NCI-H524 treated with DMSO at 0.1 percent for 48 hours (cell line): ENCODE measurements at regions not wholly inside any gene's neighbourhood (a gene's known extent, or its start where the extent isn't known, plus 50 kb on each side); places are given as distances from the start of the nearest gene placed in this dataset.
A peak's percentile ranks its signal among the peaks of the same experiment; 100 is the strongest.

Source experiments
- DNase-seq: peaks from one replicate; lab custom pipeline; 2025; lab: John Stamatoyannopoulos, UW

GRCh38 chr6:106918115-106918514 is 56.4 kb downstream of the CD24 start:
- DNase-seq = peak; percentile 75

DNA sequence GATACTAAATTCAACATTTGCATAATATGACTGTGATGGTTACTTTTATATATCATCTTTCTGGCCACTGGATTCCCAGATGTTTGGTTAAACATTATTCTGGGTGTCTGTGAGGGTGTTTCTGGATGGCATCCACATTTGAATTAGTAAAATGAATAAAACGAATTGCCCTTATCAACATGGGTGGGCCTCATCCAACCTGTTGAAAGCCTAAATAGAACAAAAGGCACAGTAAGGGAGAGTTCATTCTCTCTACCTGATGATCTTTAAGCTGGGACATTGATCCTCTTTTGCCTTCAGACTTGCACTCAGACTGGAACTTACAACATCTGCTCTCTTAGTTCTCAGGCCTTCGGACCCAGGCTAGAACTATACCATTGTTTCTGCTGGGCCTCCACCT is 57.6 kb downstream of the CD24 start:
- no peak for DNase-seq

DNA sequence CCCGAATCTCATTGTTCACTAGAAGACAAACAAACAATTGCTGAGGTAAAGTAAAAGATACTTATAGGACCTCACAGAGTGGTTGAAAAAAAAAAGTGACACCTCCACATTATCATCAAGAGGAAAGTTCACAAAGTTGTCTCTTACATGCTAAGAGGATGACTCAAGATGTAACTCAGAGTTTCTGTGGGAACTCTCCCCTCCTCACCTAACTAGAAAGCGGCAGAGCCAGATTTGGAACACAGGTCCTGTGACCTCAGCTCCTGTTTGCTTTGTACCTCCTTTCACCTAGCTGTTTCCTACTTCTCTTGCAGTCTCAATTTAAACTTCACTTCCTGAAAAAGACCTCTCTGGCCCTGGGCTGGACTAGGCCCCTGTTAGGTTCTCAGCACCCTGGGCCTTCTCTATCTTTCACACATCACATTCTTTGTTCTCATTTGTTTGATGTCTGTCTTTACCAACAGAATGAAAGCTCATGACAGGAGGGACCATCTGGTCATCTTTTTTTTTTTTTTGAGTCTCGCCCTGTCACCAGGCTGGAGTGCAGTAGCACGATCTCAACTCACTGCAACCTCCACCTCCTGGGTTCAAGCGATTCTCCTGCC is 60.8 kb downstream of the CD24 start:
- no peak for DNase-seq

GRCh38 chr6:106913111-106913510 is 61.4 kb downstream of the CD24 start:
- no peak for DNase-seq

DNA sequence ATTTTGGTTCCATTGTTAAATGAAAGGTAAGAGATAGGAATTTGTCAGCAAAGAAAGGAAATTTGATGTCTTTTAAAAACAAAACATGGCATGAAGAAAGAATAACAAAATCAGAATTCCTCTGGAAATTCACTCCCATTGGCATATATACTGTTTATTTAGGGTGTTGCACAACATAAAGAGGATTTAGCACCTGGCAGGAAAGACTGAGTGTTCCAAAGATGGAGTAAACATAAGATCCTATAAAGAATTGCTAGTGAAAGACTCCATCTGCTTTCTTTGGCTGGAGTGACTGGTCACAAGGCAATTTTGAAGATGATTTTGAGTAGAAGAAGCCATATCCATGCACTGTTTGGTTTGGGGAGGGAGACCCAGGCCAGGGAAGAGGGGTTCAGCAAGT is 62.4 kb downstream of the CD24 start:
- DNase-seq = no peak

DNA sequence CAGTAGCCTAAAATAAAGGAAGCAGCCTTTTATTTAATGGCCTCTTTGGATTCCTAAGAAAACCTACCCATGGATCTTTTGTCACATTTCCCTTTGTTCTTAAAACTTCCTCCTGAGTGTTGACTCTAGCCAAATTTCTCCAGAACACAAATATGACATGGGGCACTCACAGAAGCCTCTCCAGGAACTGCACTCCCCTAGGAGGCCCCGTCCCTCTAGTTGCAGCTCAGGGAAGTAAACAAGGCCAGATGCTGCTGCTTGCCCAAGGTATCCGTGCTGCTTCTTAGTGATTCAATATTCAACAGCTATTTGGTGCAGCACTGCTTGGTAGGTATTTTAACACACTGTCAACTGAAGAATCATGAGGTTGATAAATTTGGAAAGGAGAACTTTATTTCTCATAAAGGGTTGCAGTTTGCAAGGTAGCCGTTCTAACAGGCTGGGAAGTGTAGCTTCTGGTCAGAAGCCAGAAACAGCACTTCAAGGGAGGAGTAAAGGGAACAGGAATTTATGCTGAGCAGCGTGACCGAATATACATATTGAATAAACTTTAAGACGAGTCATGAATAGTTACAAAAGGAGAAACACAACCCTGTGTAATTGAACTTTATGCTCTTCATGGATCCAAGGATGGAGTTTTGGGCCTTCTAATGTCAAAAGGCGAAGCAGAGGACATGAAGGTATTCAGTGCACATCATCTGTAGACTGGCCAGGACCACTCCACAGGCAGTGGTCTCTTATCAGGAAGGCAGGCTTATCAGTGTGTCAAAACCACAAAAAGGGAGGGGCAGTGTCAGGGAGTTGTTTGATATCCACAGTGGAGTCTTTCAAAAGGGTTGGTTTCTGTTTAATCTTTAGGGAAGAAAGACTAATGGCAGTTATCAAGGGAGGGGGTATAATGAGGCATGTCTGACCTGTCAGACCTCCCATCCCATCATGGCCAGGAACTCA is 63.3 kb downstream of the CD24 start:
- DNase-seq = no peak

DNA sequence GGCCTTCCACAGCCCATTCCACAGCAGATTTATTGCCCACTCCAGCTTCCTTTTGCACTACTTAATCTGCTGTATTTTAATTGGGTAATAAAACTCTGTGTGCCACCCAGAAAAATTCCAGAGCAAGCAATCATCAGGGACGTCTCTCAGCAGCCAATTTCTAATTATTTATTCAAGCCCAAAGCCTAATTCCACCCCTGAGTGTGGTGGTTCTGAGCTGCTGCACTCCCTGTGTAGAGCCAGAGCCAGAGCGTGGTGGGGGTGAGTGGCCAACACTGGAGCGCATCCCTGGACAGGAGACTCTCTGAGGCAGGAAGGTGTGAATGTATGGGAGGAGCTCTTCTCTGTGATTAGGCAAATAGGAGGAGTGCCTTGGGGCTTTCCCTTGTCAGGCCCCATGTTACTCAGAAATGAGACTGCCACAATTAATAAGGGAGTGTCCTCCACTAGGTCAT is 66.1 kb downstream of the CD24 start:
- DNase-seq = no peak

GRCh38 chr6:106907754-106908153 is 66.8 kb downstream of the CD24 start:
- no peak for DNase-seq

GRCh38 chr6:106906232-106906631 is 68.3 kb downstream of the CD24 start:
- DNase-seq = no peak

DNA sequence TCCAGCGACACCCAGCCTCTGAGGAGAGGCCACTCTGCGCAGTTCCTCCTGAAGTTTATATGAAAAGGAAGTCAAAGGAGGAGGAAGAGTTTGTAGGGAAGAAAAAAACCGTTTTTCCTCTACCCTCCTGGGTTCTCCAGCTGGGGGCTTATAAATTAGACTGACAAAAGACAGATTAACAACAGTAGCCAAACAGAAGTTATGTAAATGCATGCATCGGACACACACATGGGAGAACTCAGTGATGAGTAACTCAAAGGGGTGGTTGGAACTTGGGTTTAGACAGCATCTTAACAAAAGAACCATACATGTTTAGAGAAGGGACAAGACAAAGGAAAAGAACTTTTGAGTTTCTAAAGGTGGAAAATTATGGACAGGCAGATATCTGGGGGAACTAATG is 71.2 kb downstream of the CD24 start:
- no peak for DNase-seq

DNA sequence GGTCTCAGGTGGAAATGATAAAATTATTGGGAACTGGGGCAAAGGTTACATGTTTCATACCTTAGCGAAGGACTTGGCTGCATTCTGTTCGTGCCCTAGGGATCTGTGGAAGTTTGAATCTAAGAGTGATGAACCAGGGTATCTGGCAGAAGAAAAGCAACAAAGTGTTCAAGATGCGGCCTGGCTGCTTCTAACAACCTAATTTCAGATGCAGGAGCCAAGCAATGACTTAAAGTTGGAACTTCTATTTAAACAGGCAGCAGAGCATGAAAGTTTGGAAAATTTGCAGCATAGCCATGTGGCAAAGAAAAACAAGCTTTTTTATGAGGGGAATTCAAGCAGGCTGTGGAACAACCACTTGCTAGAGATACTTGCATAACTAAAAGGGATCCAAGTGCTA is 73.5 kb downstream of the CD24 start:
- DNase-seq = no peak

DNA sequence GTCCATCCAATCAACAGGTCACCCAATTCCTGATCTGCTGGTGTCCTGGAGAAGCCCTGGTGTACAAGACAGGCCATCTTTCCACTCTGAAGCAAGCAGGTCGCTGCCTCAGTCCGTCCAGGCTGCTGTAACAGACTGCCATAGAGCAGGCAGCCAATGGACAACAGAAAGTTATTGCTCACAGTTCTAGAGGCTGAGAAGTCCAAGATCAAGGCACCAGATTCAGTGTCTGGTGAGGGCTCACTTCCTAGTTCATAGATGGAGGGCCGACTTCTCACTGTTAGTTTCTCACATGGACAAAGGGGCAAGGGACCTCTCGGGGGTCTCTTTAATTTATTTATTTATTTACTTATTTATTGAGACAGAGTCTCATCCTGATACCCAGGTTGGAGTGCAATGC is 74.8 kb downstream of the CD24 start:
- DNase-seq = no peak

DNA sequence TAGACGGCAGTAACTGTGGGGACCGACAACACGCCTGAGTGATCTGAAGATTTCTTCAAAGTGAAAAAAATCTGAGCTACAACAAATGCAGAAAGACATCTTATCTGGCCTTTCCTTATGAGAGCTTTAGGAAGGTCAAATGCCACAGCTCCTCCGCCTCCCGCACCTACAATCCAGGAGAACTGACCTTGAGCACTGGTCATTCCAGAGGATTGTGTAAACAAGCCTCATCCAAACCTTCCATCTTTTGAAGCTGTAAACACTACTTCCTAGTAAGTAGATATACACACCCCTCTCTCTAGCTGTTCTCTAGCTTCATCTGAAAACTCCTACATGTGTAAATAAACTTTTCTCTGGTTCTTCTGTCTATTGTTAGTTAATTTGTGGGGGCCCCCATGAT is 76.9 kb downstream of the CD24 start:
- no peak for DNase-seq

GRCh38 chr6:106895703-106896040 is 78.9 kb downstream of the CD24 start:
- DNase-seq = no peak

- DNase-seq = no peak
Observed at GRCh38 chr6:106894978-106895702, 79.4 kb downstream of the CD24 start.

- no peak for DNase-seq
Observed at GRCh38 chr6:106892186-106892585, 82.3 kb downstream of the CD24 start.

DNA sequence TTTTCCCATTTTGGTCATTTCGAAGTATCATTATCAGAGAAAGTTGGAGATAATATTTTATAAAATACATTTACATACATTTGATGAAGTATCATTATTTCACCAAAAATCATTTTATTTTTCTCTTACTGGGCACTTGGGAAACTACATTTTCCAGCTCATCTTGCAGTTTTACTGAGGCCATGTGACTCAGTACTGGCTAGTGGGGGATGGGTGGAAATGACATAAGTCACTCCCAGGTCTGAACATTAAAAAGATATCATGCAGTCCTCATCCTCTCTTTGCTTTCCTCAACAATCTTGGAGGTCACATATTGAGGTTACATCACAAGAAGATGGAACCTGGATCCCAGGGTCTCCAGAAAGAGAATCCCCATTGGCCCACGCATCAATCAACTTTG is 84.1 kb downstream of the CD24 start:
- DNase-seq = no peak

GRCh38 chr6:106889692-106890091 is 84.8 kb downstream of the CD24 start:
- no peak for DNase-seq

DNA sequence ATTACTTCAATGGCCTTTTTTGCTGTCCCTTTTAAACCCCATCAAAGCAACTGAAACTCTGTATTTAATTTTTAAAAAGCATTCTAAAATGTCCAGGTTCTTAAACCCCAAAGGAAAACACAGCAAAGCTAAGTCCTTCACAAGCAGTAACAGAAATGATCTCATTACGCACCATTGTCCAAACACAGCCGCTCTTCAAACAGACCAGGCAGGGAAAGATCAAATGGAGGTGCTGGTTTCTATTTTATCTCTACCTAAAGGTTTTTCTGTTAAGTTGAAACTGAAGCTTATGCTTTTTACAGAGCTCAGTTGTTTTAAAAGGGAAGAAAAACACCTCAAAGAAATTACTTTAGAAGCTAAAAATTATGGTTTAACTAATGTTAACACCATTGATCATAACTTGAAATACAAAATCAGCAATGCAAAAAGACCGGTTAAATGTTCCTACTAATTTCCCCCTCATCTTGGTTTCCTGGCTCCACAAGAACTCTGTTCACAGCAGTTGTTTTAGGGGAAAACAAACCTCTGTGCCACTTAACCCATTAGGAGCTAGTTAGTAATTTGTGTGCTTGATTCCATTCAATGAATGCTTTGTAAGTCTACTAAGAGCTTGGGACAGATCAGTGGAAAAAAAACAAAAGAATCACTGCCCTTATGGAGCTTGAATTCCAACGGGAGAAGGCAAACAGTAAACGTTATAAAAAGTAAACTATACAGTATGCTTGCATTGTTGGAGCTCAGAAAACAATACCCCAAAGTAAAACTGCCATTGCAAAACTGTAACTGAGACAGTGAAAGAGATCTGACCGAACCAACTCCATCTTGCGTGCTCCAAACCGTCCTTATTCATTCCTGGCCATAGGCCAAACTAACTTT is 87.4 kb downstream of the CD24 start:
- DNase-seq = no peak

DNA sequence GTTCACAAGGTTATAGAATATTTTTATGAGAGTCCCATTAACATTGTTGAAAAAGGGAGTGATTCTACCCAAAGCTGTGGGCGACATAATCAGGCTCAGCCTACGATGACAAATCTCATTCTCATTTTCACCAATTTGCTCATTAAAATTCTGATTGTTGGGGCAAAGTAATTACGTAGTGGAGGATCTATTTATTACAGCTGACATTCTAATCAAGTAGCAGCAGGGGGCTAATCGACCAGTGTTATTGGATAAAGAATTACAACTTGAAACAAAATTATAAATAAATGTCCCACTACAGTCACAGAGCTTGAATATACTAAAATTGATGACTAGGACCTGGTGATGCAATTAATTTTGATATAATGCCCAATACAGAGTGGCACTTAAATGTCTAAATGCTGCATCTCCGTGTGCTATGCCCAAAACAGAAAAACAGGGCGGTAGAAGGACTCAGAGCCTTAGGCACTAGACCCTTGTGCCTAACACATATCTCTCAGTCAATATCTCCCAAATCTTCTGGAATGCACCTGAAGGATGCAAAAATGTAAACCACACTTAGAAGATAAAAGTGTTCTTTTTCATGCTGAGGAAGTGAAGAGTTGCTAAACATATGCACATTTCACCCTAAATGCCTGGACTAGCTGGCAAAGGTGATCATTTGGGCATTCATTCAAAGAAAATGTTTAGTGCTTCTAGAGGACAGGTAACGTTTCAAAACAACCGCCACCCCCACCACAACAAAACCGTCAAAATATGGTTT is 88.3 kb downstream of the CD24 start:
- DNase-seq = no peak

DNA sequence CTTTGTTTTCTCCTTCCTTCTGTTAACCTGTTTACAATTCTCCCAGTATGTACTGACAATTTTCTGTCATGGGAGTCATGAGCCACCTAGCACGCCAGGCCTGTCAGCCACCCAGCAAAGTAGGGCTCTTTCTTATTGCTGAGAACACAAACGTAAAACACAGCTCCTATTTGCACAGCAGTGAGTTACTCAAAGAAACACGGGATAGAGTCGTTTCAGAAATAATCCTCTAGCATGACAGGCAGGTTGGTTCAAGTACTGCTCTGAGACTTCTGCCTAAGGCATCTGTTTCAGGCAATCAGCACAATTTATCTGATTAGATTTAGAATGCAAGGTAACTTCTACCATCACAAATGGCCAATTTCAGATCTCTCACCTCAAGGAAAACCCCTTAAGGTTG is 88.8 kb downstream of the CD24 start:
- no peak for DNase-seq
